Activated CD4-positive, alpha-beta memory T cell treated with anti-CD3 and anti-CD28 coated beads, Interleukin-2, amount 10 ng/mL, durations not matched to agents 7 days and 5 days (primary cell): ENCODE measurements at regions not wholly inside any gene's neighbourhood (a gene's known extent, or its start where the extent isn't known, plus 50 kb on each side); places are given as distances from the start of the nearest gene placed in this dataset.
A peak's percentile ranks its signal among the peaks of the same experiment; 100 is the strongest.

ENCODE experiments used
- CTCF ChIA-PET: fragments of 350-600 bp; sonication (Branson Sonifier 250); formaldehyde crosslinking; loops from one replicate; lab custom pipeline; 2021; ENCODE audit warnings: antibody characterized with exemption, inconsistent platforms; lab: Charles Lee
- POLR2A ChIA-PET: fragments of 350-600 bp; sonication (Branson Sonifier 250); formaldehyde crosslinking; loops from one replicate; lab custom pipeline; 2021; ENCODE audit warnings: antibody characterized with exemption; lab: Charles Lee
- DNase-seq: peaks from one replicate; pipeline ENCODE4 v3.0.0-alpha.2; 2020
- H3K27ac Mint-ChIP-seq: one replicate; pipeline ENCODE4 v1.8.0; 2021; ENCODE audit warnings: mild to moderate bottlenecking, mixed read lengths
- H3K27me3 Mint-ChIP-seq: one replicate; pipeline ENCODE4 v1.8.0; 2021; ENCODE audit warnings: mixed read lengths
- H3K36me3 Mint-ChIP-seq: one replicate; pipeline ENCODE4 v1.8.0; 2021; ENCODE audit warnings: low read depth, mixed read lengths
- H3K4me1 Mint-ChIP-seq: one replicate; pipeline ENCODE4 v1.8.0; 2021; ENCODE audit warnings: mixed read lengths
- H3K4me3 Mint-ChIP-seq: one replicate; pipeline ENCODE4 v1.8.0; 2021; ENCODE audit warnings: mild to moderate bottlenecking, mixed read lengths
- H3K9me3 Mint-ChIP-seq: one replicate; pipeline ENCODE4 v1.8.0; 2021; ENCODE audit warnings: mixed read lengths

DNA sequence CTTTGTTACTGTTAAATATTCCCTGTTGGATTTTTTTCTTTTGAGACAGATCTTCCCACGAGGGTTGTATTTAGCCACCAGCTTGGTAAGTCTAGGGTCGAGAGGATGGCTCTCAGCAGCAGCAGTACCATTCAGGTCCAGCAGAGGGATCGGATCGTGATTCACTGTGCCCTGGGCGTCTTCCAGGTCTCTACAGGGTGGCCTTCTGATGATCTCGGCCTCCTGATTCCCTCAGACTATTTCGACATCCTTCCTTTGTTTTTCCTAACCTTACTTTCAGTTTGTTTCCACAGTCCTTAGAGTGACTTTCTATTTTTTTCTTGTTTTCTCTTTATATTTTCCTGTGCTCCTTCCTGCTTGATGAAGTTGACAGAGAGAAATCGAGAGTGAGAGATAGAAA, 1436.9 kb downstream of the UQCRFS1 start:
- H3K27me3 Mint-ChIP-seq: no peaks in the 10 kb centered on the region
- peaks cover 29% of the 10 kb centered on the region for H3K36me3 Mint-ChIP-seq
- no peaks in the 10 kb centered on the region for H3K4me1 Mint-ChIP-seq
- DNase-seq: no peak
- ChIA-PET CTCF (no interaction called here), POLR2A (no interaction called here)
- no peak overlapping the region for H3K27ac Mint-ChIP-seq
- H3K4me3 Mint-ChIP-seq: no peak overlapping the region
- H3K9me3 Mint-ChIP-seq: peaks cover 70% of the 10 kb centered on the region

DNA sequence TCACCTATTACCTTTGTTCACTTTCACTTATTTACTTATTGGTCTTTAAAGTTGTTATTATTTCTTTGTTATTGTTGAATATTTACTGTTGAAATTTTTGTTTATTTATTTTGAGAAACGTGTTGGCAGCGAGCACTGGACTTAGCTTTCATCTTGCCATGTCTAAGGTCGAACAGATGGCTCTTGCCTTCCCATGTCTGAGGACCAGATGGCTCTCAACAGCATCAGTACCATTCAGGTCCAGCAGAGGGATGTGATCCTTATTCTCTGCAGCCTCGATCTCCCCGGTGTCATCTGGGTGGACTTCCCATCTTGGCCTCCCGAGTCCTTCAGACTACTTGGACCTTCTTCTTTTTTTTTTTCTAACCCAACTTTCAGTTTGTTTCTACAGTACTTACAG, 1437.6 kb downstream of the UQCRFS1 start:
- peaks cover 24% of the 10 kb centered on the region for H3K36me3 Mint-ChIP-seq

DNA sequence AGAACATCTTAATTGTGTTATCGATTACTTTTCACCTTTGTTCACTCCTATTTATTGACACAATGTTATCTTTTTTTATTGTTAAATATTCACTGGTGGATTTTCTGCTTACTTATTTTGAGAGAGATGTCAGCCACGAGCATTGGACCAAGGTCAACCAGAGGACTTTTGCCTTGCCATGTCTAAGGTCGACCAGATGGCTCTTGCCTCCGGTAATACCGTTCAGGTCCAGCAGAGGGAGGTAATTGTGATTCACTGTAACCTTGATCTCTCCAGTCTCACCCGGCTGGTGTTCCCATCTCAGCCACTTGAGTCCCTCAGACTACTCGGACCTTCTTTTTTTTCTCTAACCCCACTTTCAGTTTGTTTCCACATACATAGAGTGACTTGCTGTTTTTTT, 1438.1 kb downstream of the UQCRFS1 start:
- peak; percentile 29 for DNase-seq
- CTCF ChIA-PET: no interaction called here
- H3K27ac Mint-ChIP-seq: no peak overlapping the region

More for the DNA sequence above, 1437.6 kb downstream of the UQCRFS1 start:
- ChIA-PET CTCF (no interaction called here), POLR2A (no interaction called here)
- no peak for DNase-seq
- H3K27ac Mint-ChIP-seq: no peak overlapping the region
- no peaks in the 10 kb centered on the region for H3K27me3 Mint-ChIP-seq
- H3K9me3 Mint-ChIP-seq: peaks cover 73% of the 10 kb centered on the region
- no peak overlapping the region for H3K4me3 Mint-ChIP-seq
- no peaks in the 10 kb centered on the region for H3K4me1 Mint-ChIP-seq

DNA sequence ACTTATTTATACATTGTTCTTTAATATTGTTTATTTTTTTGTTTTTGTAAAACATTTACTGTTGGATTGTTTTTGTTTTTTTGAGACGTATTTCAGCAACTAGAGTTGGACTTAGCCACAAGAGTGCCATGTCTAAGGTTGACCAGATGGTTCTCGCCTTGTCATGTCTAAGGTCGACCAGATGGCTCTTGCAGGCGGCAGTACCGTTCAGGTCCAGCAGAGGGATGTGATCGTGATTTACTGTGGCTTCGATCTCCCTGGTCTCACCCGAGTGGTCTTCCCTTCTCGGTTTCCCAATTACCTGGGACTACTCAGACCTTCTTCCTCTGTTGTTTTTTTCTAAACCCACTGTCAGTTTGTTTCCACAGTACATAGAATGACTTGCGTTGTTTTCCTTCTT, 1438.6 kb downstream of the UQCRFS1 start:
- Mint-ChIP-seq H3K4me3 (no peak overlapping the region), H3K4me1 (no peaks in the 10 kb centered on the region), H3K27ac (no peak overlapping the region), H3K27me3 (no peaks in the 10 kb centered on the region), H3K9me3 (peaks cover 82% of the 10 kb centered on the region), H3K36me3 (peaks cover 24% of the 10 kb centered on the region)
- ChIA-PET POLR2A (no interaction called here), CTCF (no interaction called here)
- no peak for DNase-seq

More for the DNA sequence above, 1438.1 kb downstream of the UQCRFS1 start:
- POLR2A ChIA-PET: no interaction called here
- peaks cover 79% of the 10 kb centered on the region for H3K9me3 Mint-ChIP-seq
- H3K4me1 Mint-ChIP-seq: no peaks in the 10 kb centered on the region
- H3K4me3 Mint-ChIP-seq: no peak overlapping the region
- peaks cover 24% of the 10 kb centered on the region for H3K36me3 Mint-ChIP-seq
- no peaks in the 10 kb centered on the region for H3K27me3 Mint-ChIP-seq

DNA sequence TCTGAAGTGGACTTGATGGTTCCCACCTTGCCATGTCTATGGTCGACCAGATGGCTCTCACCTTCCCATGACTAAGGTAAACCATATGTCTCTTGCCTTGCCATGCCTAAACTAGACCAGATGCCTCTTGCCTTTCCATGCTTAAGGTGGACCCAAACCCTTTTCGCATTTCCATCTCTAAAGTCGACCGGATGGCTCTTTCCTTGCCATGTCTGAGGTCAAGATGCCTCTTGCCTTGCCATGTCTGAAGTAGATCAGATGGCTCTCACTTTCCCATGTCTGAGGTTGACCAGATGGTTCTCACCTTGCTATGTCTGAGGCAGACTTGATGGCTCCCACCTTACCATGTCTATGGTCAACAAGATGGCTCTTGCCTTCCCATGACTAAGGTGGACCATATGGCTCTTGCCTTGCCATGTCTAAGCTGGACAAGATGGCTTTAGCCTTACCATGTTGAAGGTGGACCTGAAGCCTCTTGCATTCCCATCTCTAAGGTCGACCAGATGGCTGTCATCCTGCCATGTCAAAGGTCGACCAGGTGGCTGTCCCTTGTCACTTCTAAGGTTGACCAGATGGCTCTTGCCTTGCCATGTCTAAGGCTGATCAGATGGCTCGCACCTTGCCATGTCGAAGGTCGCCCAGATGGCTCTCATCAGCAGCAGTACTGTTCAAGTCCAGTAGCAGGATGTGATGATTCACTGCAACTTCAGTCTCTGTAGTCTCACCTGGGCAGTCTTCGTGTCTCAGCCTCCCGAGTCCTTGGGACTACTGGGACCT, 1439.4 kb downstream of the UQCRFS1 start:
- no peak for DNase-seq
- ChIA-PET CTCF (no interaction called here), POLR2A (no interaction called here)
- H3K9me3 Mint-ChIP-seq: peaks cover 83% of the 10 kb centered on the region
- no peak overlapping the region for H3K27ac Mint-ChIP-seq
- H3K4me1 Mint-ChIP-seq: no peaks in the 10 kb centered on the region
- H3K4me3 Mint-ChIP-seq: no peak overlapping the region
- H3K36me3 Mint-ChIP-seq: peaks cover 20% of the 10 kb centered on the region
- H3K27me3 Mint-ChIP-seq: no peaks in the 10 kb centered on the region

DNA sequence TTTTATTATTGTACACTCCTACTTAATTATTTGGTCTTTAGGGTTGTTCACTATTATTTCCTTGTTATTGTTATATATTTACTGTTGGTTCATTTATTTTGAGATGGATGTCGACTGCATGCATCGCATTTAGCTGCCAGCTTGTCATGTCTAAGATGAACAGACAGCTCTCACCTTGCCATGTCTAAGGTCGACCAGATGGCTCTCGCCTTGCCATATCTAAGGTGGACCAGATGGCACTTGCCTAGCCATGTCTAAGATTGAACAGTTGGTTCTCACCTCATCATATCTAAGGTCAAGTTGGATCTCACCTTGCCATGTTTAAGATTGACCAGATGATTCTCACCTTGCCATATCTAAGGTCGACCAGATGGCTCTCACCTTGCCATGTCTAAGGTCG, 1440.9 kb downstream of the UQCRFS1 start:
- CTCF ChIA-PET: no interaction called here

DNA sequence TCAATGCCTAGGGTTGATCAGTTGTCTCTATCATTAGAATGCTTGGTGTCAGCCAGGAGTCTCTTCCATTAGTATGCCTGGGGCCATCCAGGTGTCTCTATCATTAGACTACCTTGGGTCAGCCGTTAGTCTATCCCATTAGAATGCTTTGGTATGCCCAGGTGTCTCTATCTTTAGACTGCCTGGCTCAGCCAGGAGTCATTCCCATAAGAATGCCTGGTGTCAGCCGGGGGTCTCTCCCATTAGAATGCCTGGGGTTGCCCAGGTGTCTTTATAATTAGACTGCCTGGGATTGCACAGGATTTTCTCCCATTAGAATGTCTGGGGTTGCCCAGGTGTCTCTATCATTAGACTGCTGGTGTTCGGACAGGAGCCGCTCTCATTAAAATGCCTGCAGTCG, 1442.9 kb downstream of the UQCRFS1 start:
- Mint-ChIP-seq H3K4me1 (no peaks in the 10 kb centered on the region), H3K27me3 (no peaks in the 10 kb centered on the region), H3K27ac (no peak overlapping the region), H3K4me3 (no peak overlapping the region), H3K9me3 (peaks cover 82% of the 10 kb centered on the region), H3K36me3 (peaks cover 7% of the 10 kb centered on the region)
- POLR2A ChIA-PET: no interaction called here
- no peak for DNase-seq
- CTCF ChIA-PET: no interaction called here

More for the DNA sequence above, 1440.9 kb downstream of the UQCRFS1 start:
- POLR2A ChIA-PET: no interaction called here
- Mint-ChIP-seq H3K9me3 (peaks cover 88% of the 10 kb centered on the region), H3K27me3 (no peaks in the 10 kb centered on the region), H3K4me3 (no peak overlapping the region), H3K27ac (no peak overlapping the region), H3K4me1 (no peaks in the 10 kb centered on the region), H3K36me3 (peaks cover 17% of the 10 kb centered on the region)
- no peak for DNase-seq

DNA sequence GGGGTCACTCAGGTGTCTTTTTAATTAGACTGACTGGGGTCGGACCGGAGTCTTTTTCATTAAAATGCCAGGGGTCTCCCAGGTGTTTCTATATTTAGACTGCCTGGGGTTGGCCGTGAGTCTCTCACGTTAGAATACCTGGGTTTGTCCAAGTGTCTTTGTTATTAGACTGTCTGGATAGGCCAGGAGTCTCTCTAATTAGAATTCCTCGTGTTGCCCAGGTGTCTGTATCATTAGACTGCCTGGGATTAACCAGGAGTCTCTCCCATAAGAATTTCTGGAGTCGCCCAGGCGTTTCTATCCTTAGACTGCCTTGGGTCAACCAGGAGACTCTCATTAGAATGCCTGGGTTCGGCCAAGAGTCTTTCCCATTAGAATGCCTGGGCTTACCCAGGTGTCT, 1445.7 kb downstream of the UQCRFS1 start:
- peaks cover 4% of the 10 kb centered on the region for H3K36me3 Mint-ChIP-seq
- peaks cover 79% of the 10 kb centered on the region for H3K9me3 Mint-ChIP-seq
- H3K27me3 Mint-ChIP-seq: no peaks in the 10 kb centered on the region
- H3K4me3 Mint-ChIP-seq: no peak overlapping the region
- ChIA-PET POLR2A (no interaction called here), CTCF (no interaction called here)
- H3K4me1 Mint-ChIP-seq: no peaks in the 10 kb centered on the region
- no peak for DNase-seq
- H3K27ac Mint-ChIP-seq: no peak overlapping the region

DNA sequence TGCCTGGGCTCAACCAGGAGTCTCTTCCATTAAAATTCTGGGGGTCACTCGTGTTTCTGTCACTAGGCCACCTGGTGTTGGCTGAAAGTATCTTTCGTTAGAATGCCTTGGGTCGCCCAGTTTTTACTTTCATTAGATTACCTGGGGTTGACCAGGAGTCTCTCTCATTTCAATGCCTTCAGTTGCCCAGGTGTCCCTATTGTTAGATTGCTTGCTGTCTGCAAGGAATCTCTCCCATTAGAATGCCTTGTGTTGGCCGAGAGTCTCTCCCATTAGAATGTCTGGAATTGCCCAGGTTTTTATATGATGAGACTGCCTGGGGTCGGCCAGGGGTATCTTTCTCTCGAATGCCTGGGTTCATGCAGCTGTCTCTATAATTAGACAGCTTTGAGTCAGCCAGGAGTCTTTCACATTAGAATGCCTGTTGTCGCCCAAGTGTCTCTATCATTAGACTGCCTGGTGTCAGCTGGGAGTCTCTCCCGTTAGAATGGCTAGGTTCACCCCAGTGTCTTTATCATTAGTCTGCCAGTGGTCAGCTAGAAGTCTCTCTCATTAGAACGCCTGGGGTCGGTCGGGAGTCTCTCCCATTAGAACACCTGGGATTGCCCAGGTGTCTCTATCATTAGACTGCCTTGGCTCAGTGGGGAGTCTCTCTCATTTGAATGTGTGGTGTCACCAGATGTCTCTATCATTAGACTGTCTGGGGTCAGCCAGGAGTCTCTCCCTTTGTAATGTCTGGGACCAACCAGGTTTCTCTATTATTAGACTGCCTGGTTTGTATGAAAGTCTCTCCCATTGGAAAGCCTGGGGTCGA, 1446.8 kb downstream of the UQCRFS1 start:
- peaks cover 77% of the 10 kb centered on the region for H3K9me3 Mint-ChIP-seq
- ChIA-PET CTCF (no interaction called here), POLR2A (no interaction called here)
- no peak for DNase-seq
- no peaks in the 10 kb centered on the region for H3K4me1 Mint-ChIP-seq
- no peak overlapping the region for H3K27ac Mint-ChIP-seq
- no peak overlapping the region for H3K4me3 Mint-ChIP-seq
- H3K36me3 Mint-ChIP-seq: no peaks in the 10 kb centered on the region
- no peaks in the 10 kb centered on the region for H3K27me3 Mint-ChIP-seq

DNA sequence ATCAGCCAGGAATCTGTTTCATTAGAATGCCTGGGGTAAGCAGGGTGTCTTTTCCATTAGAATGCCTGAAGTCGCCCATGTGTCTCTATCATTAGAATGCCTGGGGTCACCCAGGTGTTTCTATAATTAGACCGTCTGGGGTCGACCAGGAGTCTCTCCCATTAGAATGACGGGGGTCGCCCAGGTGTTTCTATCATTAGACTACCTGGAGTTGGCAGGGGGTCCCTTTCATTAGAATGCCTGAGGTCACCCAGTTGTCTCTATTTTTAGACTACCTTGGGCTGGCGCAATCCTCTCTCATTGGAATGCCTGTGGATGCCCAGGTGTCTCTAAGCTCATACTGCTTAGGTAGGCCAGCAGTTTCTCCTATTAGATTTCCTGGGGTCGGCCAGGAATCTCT, 1447.6 kb downstream of the UQCRFS1 start:
- CTCF ChIA-PET: no interaction called here
- POLR2A ChIA-PET: no interaction called here
- Mint-ChIP-seq H3K36me3 (peaks cover 2% of the 10 kb centered on the region), H3K9me3 (peaks cover 75% of the 10 kb centered on the region), H3K27ac (no peak overlapping the region), H3K4me3 (no peak overlapping the region), H3K4me1 (no peaks in the 10 kb centered on the region), H3K27me3 (no peaks in the 10 kb centered on the region)
- no peak for DNase-seq

DNA sequence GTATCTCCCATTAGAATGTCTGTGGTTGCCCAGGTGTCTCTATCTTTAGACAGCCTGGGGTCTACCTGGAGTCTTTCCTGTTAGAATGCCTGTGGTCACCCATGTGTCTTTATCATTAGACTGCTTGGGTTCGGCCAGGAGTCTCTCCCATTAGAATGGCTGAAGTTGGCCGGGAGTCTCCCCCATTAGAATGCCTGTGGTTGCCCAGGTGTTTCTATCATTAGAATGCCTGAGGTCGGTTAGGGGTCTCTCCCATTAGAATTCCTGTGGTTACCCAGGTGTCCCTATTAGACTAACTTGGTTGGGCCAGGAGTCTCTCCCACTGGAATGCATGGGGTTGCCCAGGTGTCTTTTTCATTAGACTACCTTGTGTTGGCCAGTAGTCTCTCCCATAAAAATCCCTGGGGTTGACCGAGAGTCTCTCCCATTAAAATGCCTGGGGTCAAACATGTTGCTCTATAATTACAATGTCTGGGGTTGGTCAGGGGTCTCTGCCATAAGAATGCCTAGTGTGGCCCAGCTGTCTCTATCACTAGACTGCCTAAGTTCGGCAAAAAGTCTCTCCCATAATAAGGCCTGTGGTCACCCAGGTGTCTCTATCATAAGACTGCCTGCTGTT, 1448.7 kb downstream of the UQCRFS1 start:
- CTCF ChIA-PET: no interaction called here
- POLR2A ChIA-PET: no interaction called here
- Mint-ChIP-seq H3K4me3 (no peak overlapping the region), H3K27me3 (no peaks in the 10 kb centered on the region), H3K36me3 (peaks cover 3% of the 10 kb centered on the region), H3K9me3 (peaks cover 66% of the 10 kb centered on the region), H3K27ac (no peak overlapping the region), H3K4me1 (no peaks in the 10 kb centered on the region)
- no peak for DNase-seq

DNA sequence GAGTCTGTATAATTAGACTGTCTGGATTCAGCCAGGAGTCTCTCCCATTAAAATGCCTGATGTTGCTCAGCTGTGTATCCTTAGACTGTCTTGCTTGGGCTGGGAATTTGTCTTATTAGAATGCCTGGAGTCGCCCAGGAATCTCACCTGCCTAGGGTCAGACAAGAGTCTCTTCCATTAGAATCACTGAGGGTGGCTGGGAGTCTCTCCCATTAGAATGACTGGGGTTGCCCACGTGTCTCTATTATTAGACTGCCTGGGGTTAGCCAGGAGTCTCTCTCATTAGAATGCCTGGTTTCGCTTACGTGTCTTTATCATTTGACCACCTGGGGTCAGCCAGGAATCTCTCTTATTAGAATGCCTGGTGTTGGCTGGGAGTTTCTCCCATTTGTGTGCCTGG, 1450.0 kb downstream of the UQCRFS1 start:
- no peak overlapping the region for H3K4me3 Mint-ChIP-seq
- H3K4me1 Mint-ChIP-seq: no peaks in the 10 kb centered on the region

DNA sequence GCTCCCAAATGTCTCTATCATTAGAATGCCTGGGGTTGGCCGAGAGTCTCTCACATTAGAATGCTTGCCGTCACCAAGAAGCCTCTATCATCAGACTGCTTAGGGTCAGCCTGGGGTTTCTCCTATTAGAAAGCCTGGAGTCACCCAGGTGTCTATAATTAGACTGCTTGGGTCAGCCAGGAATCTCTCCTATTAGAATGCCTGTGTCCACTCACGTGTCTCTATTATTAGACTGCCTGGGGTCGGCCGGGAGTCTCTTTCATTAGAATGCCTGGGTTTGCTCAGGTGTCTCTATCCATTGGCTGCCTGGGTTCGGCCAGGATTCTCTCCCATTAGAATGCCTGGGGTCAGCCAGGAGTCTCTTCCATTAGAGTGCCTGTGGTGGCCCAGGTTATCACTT, 1453.1 kb downstream of the UQCRFS1 start:
- DNase-seq: no peak
- H3K36me3 Mint-ChIP-seq: peaks cover 3% of the 10 kb centered on the region
- H3K4me1 Mint-ChIP-seq: no peaks in the 10 kb centered on the region
- H3K9me3 Mint-ChIP-seq: peaks cover 62% of the 10 kb centered on the region
- ChIA-PET CTCF (no interaction called here), POLR2A (no interaction called here)
- H3K27ac Mint-ChIP-seq: no peak overlapping the region
- no peak overlapping the region for H3K4me3 Mint-ChIP-seq
- no peaks in the 10 kb centered on the region for H3K27me3 Mint-ChIP-seq

More for the DNA sequence above, 1450.0 kb downstream of the UQCRFS1 start:
- Mint-ChIP-seq H3K36me3 (peaks cover 3% of the 10 kb centered on the region), H3K27me3 (no peaks in the 10 kb centered on the region), H3K9me3 (peaks cover 67% of the 10 kb centered on the region), H3K27ac (no peak overlapping the region)
- CTCF ChIA-PET: no interaction called here
- POLR2A ChIA-PET: no interaction called here
- no peak for DNase-seq
